ENCODE measurements at regions not wholly inside any gene's neighbourhood (a gene's known extent, or its start where the extent isn't known, plus 50 kb on each side); places are given as distances from the start of the nearest gene placed in this dataset.

GRCh38 chrX:580030-580429 lies 50.6 kb upstream of the SHOX start:
- TF ChIP-seq CTCF (IDR thresholded peaks at IDR 0.05; ENCODE audit: borderline replicate concordance, extremely low read depth, insufficient read depth): no peak
- Histone ChIP-seq H3K27ac (ENCODE audit: low read depth in 2 of 2, low read length in 2 of 2) (no peak overlapping the region), H3K4me3 (ENCODE audit: low read length in 3 of 3) (no peak overlapping the region), H3K4me1 (ENCODE audit: control insufficient read depth in 2 of 3, insufficient read depth in 2 of 3, low read depth in 1 of 3, low read length in 3 of 3) (no peaks in the 10 kb centered on the region), H3K9ac (ENCODE audit: low read length in 3 of 3) (no peak overlapping the region), H3K36me3 (ENCODE audit: control insufficient read depth in 2 of 3, insufficient read depth in 3 of 3, low read length in 3 of 3) (no peaks in the 10 kb centered on the region), H3K27me3 (ENCODE audit: control insufficient read depth, insufficient read depth, low read length) (no peaks in the 10 kb centered on the region), H3K9me3 (ENCODE audit: control insufficient read depth in 2 of 3, insufficient read depth in 1 of 3, low read length in 3 of 3) (peaks cover 0 to 16% (median 0%) of the 10 kb centered on the region in 3 donors)
- FAIRE-seq (no peak), DNase-seq (peak in 4 of 5 donors; percentile 54 to 83 (median 68))
- intact Hi-C loops (cut with DNase I): no loop called here
